ENCODE measurements at regions not wholly inside any gene's neighbourhood (a gene's known extent, or its start where the extent isn't known, plus 50 kb on each side); places are given as distances from the start of the nearest gene placed in this dataset.

GRCh38 chr12:3973269-3973884 is 100.2 kb upstream of the PARP11 start:
- no peaks in the 10 kb centered on the region for H3K9me3 ChIP-seq (ENCODE audit: control insufficient read depth, insufficient read depth, low read length)
- H3K9me2 ChIP-seq (replicated peaks; ENCODE audit: control insufficient read depth, low read length) = no peaks in the 10 kb centered on the region
- H4K20me1 ChIP-seq (ENCODE audit: control insufficient read depth, insufficient read depth, low read depth, low read length) = no peaks in the 10 kb centered on the region
- H3K4me3 ChIP-seq (ENCODE audit: low read length) = no peak overlapping the region
- H3F3A ChIP-seq (ENCODE audit: control insufficient read depth, insufficient read depth) = no peaks in the 10 kb centered on the region
- TF ChIP-seq EZH2phosphoT487 (IDR thresholded peaks at IDR 0.05; ENCODE audit: borderline replicate concordance, low read length) (no peak), CTCF (IDR thresholded peaks at IDR 0.05; ENCODE audit: low read depth, low read length, poor library complexity, severe bottlenecking) (no peak)
- no peak overlapping the region for H3K4me2 ChIP-seq (ENCODE audit: low read length)
- H3K27me3 ChIP-seq (ENCODE audit: control insufficient read depth, low read length) = peaks cover 38% of the 10 kb centered on the region
- no peak overlapping the region for H3K27ac ChIP-seq (ENCODE audit: low read depth, low read length)
- H3K4me1 ChIP-seq (ENCODE audit: control insufficient read depth, low read length) = no peaks in the 10 kb centered on the region
- no peaks in the 10 kb centered on the region for H3K79me2 ChIP-seq (ENCODE audit: control insufficient read depth, low read length)
- no peaks in the 10 kb centered on the region for H3K36me3 ChIP-seq (ENCODE audit: control insufficient read depth, low read length)

- no peaks in the 10 kb centered on the region for H3K79me2 ChIP-seq (ENCODE audit: control insufficient read depth, low read length)
Measured at GRCh38 chr12:3972576-3972975, 99.4 kb upstream of the PARP11 start.

GRCh38 chr12:3968523-3968922 is 95.3 kb upstream of the PARP11 start:
- TF ChIP-seq EZH2phosphoT487 (IDR thresholded peaks at IDR 0.05; ENCODE audit: borderline replicate concordance, low read length) (no peak), CTCF (IDR thresholded peaks at IDR 0.05; ENCODE audit: low read depth, low read length, poor library complexity, severe bottlenecking) (no peak)
- Histone ChIP-seq H3K4me2 (ENCODE audit: low read length) (no peak overlapping the region), H3K4me3 (ENCODE audit: low read length) (no peak overlapping the region), H3K36me3 (ENCODE audit: control insufficient read depth, low read length) (no peaks in the 10 kb centered on the region), H3K4me1 (ENCODE audit: control insufficient read depth, low read length) (no peaks in the 10 kb centered on the region), H3F3A (ENCODE audit: control insufficient read depth, insufficient read depth) (no peaks in the 10 kb centered on the region), H3K79me2 (ENCODE audit: control insufficient read depth, low read length) (no peaks in the 10 kb centered on the region), H4K20me1 (ENCODE audit: control insufficient read depth, insufficient read depth, low read depth, low read length) (no peaks in the 10 kb centered on the region), H3K9me2 (replicated peaks; ENCODE audit: control insufficient read depth, low read length) (no peaks in the 10 kb centered on the region), H3K9me3 (ENCODE audit: control insufficient read depth, insufficient read depth, low read length) (no peaks in the 10 kb centered on the region), H3K27me3 (ENCODE audit: control insufficient read depth, low read length) (peaks cover 11% of the 10 kb centered on the region; the same call in 1 of the 2 replicates), H3K27ac (ENCODE audit: low read depth, low read length) (no peak overlapping the region)

More at GRCh38 chr12:3972576-3972975, 99.4 kb upstream of the PARP11 start:
- no peak overlapping the region for H3K4me2 ChIP-seq (ENCODE audit: low read length)
- TF ChIP-seq EZH2phosphoT487 (IDR thresholded peaks at IDR 0.05; ENCODE audit: borderline replicate concordance, low read length) (no peak), CTCF (IDR thresholded peaks at IDR 0.05; ENCODE audit: low read depth, low read length, poor library complexity, severe bottlenecking) (no peak)
- no peaks in the 10 kb centered on the region for H3K4me1 ChIP-seq (ENCODE audit: control insufficient read depth, low read length)
- H3K27ac ChIP-seq (ENCODE audit: low read depth, low read length) = no peak overlapping the region
- peaks cover 38% of the 10 kb centered on the region for H3K27me3 ChIP-seq (ENCODE audit: control insufficient read depth, low read length)
- no peaks in the 10 kb centered on the region for H3K9me3 ChIP-seq (ENCODE audit: control insufficient read depth, insufficient read depth, low read length)
- no peaks in the 10 kb centered on the region for H3K36me3 ChIP-seq (ENCODE audit: control insufficient read depth, low read length)
- no peaks in the 10 kb centered on the region for H3F3A ChIP-seq (ENCODE audit: control insufficient read depth, insufficient read depth)
- H4K20me1 ChIP-seq (ENCODE audit: control insufficient read depth, insufficient read depth, low read depth, low read length) = no peaks in the 10 kb centered on the region
- no peaks in the 10 kb centered on the region for H3K9me2 ChIP-seq (replicated peaks; ENCODE audit: control insufficient read depth, low read length)
- no peak overlapping the region for H3K4me3 ChIP-seq (ENCODE audit: low read length)

All from DOHH2 (cell line).